NCI-H1417 treated with DMSO at 0.1 percent for 48 hours (cell line): ENCODE measurements at regions not wholly inside any gene's neighbourhood (a gene's known extent, or its start where the extent isn't known, plus 50 kb on each side); places are given as distances from the start of the nearest gene placed in this dataset.
"Not testable (repeated sequence)": the region's sequence is repeated elsewhere in the genome, so short reads cannot be mapped to it uniquely, and the experiment has no call there.

Experiments used
- DNase-seq: peaks from one replicate; lab custom pipeline; 2025; lab: John Stamatoyannopoulos, UW

DNA sequence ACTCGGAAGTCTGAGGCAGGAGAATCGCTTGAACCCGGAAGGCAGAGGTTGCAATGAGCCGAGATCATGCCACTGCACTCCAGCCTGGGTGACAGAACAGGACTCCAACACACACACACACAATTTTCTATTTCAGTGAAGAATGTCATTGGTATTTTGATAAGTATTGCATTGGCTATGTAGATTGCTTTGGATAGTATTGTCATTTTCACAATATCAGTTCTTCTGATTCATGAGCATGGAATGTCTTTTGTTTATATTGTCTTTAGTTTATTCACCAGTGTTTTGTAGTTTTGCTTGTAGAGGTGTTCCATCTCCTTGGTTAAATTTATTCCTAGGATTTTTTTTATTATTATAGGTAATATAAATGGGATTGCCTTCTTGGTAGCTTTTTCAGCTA lies 693.4 kb upstream of the SYT4 start:
- no peak for DNase-seq

DNA sequence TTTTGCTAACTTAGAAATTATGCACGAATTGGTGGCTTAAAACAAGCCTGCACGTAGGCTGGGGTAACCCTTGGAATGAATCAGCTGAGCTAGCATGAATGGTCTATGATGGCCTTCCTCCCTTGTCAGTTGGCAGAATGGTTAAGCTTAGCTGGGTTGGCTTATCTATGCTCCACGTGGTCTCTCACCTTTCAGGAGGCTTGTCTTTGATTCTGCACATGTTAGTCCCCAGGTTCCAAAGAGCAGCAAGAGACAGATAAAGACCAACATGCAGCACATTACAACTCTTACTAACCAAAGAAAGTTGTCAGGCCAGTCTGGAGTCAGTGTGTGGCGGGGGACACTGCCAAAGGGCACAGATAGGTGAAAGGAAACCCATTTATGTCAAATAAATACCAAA lies 700.9 kb upstream of the SYT4 start:
- DNase-seq = no peak

DNA sequence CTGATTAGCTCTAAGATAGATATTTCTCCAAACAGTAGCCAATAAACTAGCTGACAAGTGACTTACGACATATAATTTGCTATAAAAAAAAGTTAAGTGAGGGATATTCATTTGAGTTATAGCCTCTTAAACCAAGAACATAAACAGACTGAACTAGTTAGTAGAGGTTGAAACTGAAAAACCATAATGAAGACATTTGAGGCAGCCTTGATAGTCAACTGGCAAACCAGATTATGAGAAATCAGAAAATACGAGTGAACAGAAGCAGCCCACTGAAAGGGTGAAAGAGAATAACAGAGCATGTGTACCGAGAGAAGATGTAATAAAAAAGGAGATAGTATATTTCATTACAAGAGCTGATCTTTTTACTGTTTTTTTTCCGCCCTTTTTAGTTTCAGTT lies 698.1 kb upstream of the SETBP1 start:
- no peak for DNase-seq

- DNase-seq = not testable (repeated sequence)
Observed at GRCh38 chr18:43987061-43987460, 693.6 kb upstream of the SETBP1 start.

DNA sequence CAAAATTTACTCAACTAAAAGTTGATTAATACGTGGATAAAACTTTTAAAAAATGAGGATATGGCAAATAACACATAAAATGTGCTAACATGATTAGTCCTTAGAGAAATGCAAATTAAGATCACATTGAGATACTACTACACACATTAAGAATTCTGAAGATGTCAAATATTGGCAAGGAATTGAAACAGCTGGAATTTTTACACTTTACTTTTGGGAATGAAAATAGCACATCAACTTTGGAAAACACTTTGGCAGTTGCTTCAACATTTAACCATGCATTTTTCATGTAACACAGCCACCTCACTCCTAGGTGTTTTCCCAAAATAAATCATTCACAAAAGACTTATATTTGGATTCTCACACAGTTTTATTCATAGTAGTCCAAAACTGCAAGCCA lies 687.9 kb upstream of the SETBP1 start:
- no peak for DNase-seq

- DNase-seq = no peak
Observed at GRCh38 chr18:43994381-43994780, 686.3 kb upstream of the SETBP1 start.

- no peak for DNase-seq
Observed at GRCh38 chr18:44013871-44014270, 666.8 kb upstream of the SETBP1 start.

GRCh38 chr18:44025421-44025820 lies 655.3 kb upstream of the SETBP1 start:
- no peak for DNase-seq

- DNase-seq = no peak
Observed at GRCh38 chr18:44028109-44028508, 652.6 kb upstream of the SETBP1 start.

- DNase-seq = no peak
Observed at GRCh38 chr18:44031063-44031462, 649.6 kb upstream of the SETBP1 start.

- no peak for DNase-seq
Observed at GRCh38 chr18:44033144-44033701, 647.5 kb upstream of the SETBP1 start.

GRCh38 chr18:44035554-44035953 lies 645.1 kb upstream of the SETBP1 start:
- DNase-seq = no peak

GRCh38 chr18:44036501-44036900 lies 644.2 kb upstream of the SETBP1 start:
- no peak for DNase-seq

GRCh38 chr18:44039216-44039615 lies 641.5 kb upstream of the SETBP1 start:
- DNase-seq = no peak

DNA sequence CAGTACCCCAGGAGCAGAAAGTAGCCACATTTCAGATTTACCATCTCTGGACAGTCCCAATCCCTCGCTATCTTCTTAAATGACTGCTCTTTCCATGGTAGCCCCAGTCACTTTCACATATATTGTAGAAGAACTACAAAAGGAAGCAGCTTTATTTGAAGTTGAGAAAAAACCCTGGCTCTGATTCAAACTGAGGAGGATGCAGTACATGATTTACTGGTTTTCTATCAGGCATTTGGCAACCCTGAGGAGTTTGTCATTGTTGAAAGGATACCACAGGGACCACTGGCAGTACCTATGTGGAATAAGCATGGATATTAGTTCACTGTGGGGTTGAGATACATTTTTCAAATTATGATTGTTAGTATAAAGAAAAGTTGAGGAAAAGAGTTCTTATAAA lies 640.9 kb upstream of the SETBP1 start:
- no peak for DNase-seq

- DNase-seq = no peak
Observed at GRCh38 chr18:44041553-44041952, 639.1 kb upstream of the SETBP1 start.

GRCh38 chr18:44041961-44042360 lies 638.7 kb upstream of the SETBP1 start:
- no peak for DNase-seq

- DNase-seq = no peak
Observed at GRCh38 chr18:44046376-44046975, 634.2 kb upstream of the SETBP1 start.

- DNase-seq = no peak
Observed at GRCh38 chr18:44047585-44047984, 633.1 kb upstream of the SETBP1 start.

GRCh38 chr18:44048435-44048834 lies 632.3 kb upstream of the SETBP1 start:
- DNase-seq = no peak

DNA sequence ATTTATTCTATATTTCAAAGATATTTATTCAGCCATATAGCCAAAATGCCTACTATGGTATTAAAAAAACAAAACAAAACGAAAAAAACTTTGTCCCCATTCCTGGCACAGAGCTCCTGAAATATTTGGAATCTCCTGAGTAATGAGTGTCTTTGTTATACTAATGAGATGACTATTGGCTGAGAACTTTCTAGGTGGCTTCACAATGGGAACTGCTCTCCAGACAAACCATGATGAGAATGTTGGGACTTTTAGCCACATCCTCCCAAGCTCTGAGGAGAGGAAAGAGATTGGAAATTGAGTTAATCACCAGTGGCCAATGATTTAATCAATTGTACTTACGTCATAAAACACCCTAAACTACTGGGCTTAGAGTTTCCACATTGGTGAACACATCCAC lies 631.8 kb upstream of the SETBP1 start:
- DNase-seq = no peak

DNA sequence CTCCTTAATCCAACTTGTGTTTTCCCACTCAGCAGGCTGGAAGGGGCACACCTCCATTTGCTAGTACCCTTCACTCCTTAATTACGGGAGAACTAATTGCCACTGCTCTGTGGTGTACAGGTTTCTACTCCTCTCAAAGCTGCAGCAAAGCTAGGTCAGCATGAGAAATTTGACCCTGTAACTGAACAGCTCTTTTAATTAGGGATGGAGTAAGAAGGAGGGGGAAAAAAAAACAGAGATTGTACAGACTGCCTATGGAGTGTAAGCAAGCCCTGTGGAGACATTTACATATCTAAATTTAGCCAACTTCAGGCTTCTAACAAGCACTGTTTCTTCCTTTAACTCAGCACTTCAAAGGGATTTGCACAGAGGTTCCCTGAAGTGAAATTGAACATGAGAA lies 629.7 kb upstream of the SETBP1 start:
- DNase-seq = no peak

- no peak for DNase-seq
Observed at GRCh38 chr18:44054514-44054913, 626.2 kb upstream of the SETBP1 start.

- no peak for DNase-seq
Observed at GRCh38 chr18:44060197-44060596, 620.5 kb upstream of the SETBP1 start.
